C4-2B (cell line): ENCODE measurements at regions not wholly inside any gene's neighbourhood (a gene's known extent, or its start where the extent isn't known, plus 50 kb on each side); places are given as distances from the start of the nearest gene placed in this dataset.

Experiments used
- CTCF ChIP-seq: fragments of 450-650 bp; conservative IDR thresholded peaks from 2 replicates; pipeline ENCODE4 v1.5.1; 2017; ENCODE audit warnings: mild to moderate bottlenecking
- ZFX ChIP-seq: fragments of 450-650 bp; IDR thresholded peaks from 2 replicates; pipeline ENCODE4 v1.6.1; 2017

- TF ChIP-seq CTCF, result no peak
- TF ChIP-seq ZFX, result no peak
Measured at GRCh38 chr11:91209306-91209705, 986.5 kb upstream of the CHORDC1 start.
